Stimulated activated CD8-positive, alpha-beta memory T cell treated with anti-CD3 and anti-CD28 coated beads, Interleukin-4, amount 100 ng/mL, for 48 hours (primary cell): ENCODE measurements at regions not wholly inside any gene's neighbourhood (a gene's known extent, or its start where the extent isn't known, plus 50 kb on each side); places are given as distances from the start of the nearest gene placed in this dataset.

Experiments used
- DNase-seq: peaks from one replicate; pipeline ENCODE4 v3.0.0-alpha.2; 2020

- DNase-seq: no peak
These were observed 248.6 kb downstream of the NDUFA10 start for GRCh38 chr2:239776436-239777005.

GRCh38 chr2:239775623-239776435 lies 249.3 kb downstream of the NDUFA10 start:
- peak; percentile 1 for DNase-seq

- DNase-seq: peak; percentile 10
These were observed 250.1 kb downstream of the NDUFA10 start for GRCh38 chr2:239774933-239775622.

GRCh38 chr2:239774142-239774462 lies 251.0 kb downstream of the NDUFA10 start:
- DNase-seq: peak; percentile 4

GRCh38 chr2:239773228-239774141 lies 251.7 kb downstream of the NDUFA10 start:
- DNase-seq: no peak

GRCh38 chr2:239772721-239773120 lies 252.4 kb downstream of the NDUFA10 start:
- DNase-seq: no peak

GRCh38 chr2:239770246-239770639 lies 254.9 kb downstream of the NDUFA10 start:
- DNase-seq: no peak

GRCh38 chr2:239769554-239770245 lies 255.4 kb downstream of the NDUFA10 start:
- no peak for DNase-seq

GRCh38 chr2:239768907-239769553 lies 256.1 kb downstream of the NDUFA10 start:
- DNase-seq: no peak

- no peak for DNase-seq
These were observed 256.9 kb downstream of the NDUFA10 start for GRCh38 chr2:239768031-239768790.

- no peak for DNase-seq
These were observed 257.9 kb downstream of the NDUFA10 start for GRCh38 chr2:239767021-239767905.

GRCh38 chr2:239765911-239766310 lies 259.2 kb downstream of the NDUFA10 start:
- DNase-seq: no peak

- no peak for DNase-seq
These were observed 259.9 kb downstream of the NDUFA10 start for GRCh38 chr2:239765076-239765845.

GRCh38 chr2:239763433-239764097 lies 261.6 kb downstream of the NDUFA10 start:
- no peak for DNase-seq

GRCh38 chr2:239762655-239763269 lies 262.4 kb downstream of the NDUFA10 start:
- no peak for DNase-seq

- DNase-seq: no peak
These were observed 263.0 kb downstream of the NDUFA10 start for GRCh38 chr2:239762106-239762505.

- no peak for DNase-seq
These were observed 264.5 kb downstream of the NDUFA10 start for GRCh38 chr2:239760596-239760995.

GRCh38 chr2:239758279-239758877 lies 266.8 kb downstream of the NDUFA10 start:
- DNase-seq: no peak
